Activated naive CD4-positive, alpha-beta T cell treated with anti-CD3 and anti-CD28 coated beads for 36 hours (primary cell): ENCODE measurements at regions not wholly inside any gene's neighbourhood (a gene's known extent, or its start where the extent isn't known, plus 50 kb on each side); places are given as distances from the start of the nearest gene placed in this dataset.
"Not testable (repeated sequence)": the region's sequence is repeated elsewhere in the genome, so short reads cannot be mapped to it uniquely, and the experiment has no call there.

Source experiments
- CTCF ChIA-PET: fragments of 350-600 bp; sonication (Branson Sonifier 250); formaldehyde crosslinking; loops from one replicate; lab custom pipeline; 2021; ENCODE audit warnings: antibody characterized with exemption; lab: Charles Lee
- DNase-seq: peaks from one replicate; pipeline ENCODE4 v3.0.0-alpha.2; 2020
- H3K27ac Mint-ChIP-seq: one replicate; pipeline ENCODE4 v1.8.0; 2021; ENCODE audit warnings: mild to moderate bottlenecking, mixed read lengths
- H3K27me3 Mint-ChIP-seq: one replicate; pipeline ENCODE4 v1.8.0; 2021; ENCODE audit warnings: low read depth, mixed read lengths
- H3K36me3 Mint-ChIP-seq: one replicate; pipeline ENCODE4 v1.8.0; 2021; ENCODE audit warnings: low read depth, mixed read lengths
- H3K4me1 Mint-ChIP-seq: one replicate; pipeline ENCODE4 v1.8.0; 2021; ENCODE audit warnings: low read depth, mixed read lengths
- H3K4me3 Mint-ChIP-seq: one replicate; pipeline ENCODE4 v1.8.0; 2021; ENCODE audit warnings: mild to moderate bottlenecking, moderate library complexity, mixed read lengths
- H3K9me3 Mint-ChIP-seq: one replicate; pipeline ENCODE4 v1.8.0; 2021; ENCODE audit warnings: mixed read lengths
- intact Hi-C: fragments of 100-400 bp; cut with micrococcal nuclease; formaldehyde crosslinking; loops from one replicate; pipeline ENCODE4 v1.15.1; 2023

DNA sequence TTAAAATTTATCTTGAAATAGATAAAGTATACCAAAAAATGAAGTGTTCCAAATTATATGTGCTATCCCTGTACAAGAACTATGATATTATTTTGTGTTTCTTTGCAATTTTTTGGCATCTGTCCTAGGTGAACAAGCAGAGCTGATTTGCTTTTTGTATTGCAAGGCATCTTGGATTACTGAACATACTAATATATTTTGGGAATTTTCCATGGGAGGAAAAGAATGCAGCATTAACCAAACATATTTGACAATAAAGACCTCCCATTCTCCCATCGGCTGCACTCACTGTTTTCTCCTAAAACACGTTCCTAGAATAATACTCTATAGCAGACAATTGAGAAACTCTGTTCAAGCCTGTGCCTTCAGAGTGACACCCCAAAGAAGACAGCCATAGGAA lies 265.1 kb upstream of the ALCAM start:
- Mint-ChIP-seq H3K4me3 (no peak overlapping the region), H3K27me3 (no peaks in the 10 kb centered on the region), H3K4me1 (no peaks in the 10 kb centered on the region), H3K27ac (no peak overlapping the region), H3K9me3 (no peaks in the 10 kb centered on the region), H3K36me3 (no peaks in the 10 kb centered on the region)
- CTCF ChIA-PET, result no interaction called here
- intact Hi-C loops, result no loop called here
- DNase-seq, result no peak

DNA sequence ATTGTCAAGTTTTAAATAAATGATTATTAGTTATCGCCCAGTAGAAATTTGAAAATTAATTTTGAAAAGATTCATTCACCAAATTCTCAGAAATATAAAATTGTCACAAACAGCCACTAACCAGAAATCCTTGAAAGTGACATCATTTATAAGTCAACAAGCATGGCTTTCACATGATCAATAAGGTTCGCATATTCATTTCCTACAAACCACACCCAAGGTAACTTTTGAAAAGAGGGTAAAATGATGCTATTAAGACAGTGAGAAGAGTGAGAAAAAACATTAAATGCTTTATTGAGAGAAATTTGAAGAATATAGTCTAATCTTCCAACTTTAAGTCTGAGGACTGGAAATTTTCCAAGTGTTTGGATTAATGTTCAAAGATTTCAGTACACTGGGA lies 263.6 kb upstream of the ALCAM start:
- CTCF ChIA-PET, result no interaction called here
- H3K36me3 Mint-ChIP-seq, result no peaks in the 10 kb centered on the region
- H3K4me1 Mint-ChIP-seq, result no peaks in the 10 kb centered on the region
- no peaks in the 10 kb centered on the region for H3K9me3 Mint-ChIP-seq
- intact Hi-C loops, result no loop called here
- H3K27ac Mint-ChIP-seq, result no peak overlapping the region
- H3K27me3 Mint-ChIP-seq, result no peaks in the 10 kb centered on the region
- no peak for DNase-seq
- no peak overlapping the region for H3K4me3 Mint-ChIP-seq

DNA sequence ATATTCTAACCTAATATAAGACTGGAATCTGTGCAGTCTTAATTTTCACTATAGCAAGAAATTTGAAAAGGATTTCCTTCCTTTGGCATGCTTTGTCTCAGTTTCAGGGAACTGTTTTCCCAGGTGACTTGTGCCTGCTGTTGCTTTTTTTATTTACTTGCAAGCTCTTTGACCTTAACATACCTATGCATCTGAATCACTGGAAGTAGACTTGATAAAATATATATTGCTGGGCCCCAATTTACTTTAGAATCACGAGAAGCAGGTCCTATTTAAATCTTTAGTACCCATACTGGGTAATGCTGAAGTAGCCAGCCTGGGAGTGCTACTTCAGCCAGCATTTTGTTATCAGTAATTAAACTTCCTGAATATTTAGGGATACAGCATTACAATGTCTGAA lies 257.9 kb upstream of the ALCAM start:
- no peak overlapping the region for H3K4me3 Mint-ChIP-seq
- no peaks in the 10 kb centered on the region for H3K4me1 Mint-ChIP-seq
- H3K36me3 Mint-ChIP-seq, result peaks cover 2% of the 10 kb centered on the region
- no peak overlapping the region for H3K27ac Mint-ChIP-seq
- no peaks in the 10 kb centered on the region for H3K27me3 Mint-ChIP-seq
- peaks cover 13% of the 10 kb centered on the region for H3K9me3 Mint-ChIP-seq
- CTCF ChIA-PET, result no interaction called here
- intact Hi-C loops, result no loop called here
- DNase-seq, result no peak

DNA sequence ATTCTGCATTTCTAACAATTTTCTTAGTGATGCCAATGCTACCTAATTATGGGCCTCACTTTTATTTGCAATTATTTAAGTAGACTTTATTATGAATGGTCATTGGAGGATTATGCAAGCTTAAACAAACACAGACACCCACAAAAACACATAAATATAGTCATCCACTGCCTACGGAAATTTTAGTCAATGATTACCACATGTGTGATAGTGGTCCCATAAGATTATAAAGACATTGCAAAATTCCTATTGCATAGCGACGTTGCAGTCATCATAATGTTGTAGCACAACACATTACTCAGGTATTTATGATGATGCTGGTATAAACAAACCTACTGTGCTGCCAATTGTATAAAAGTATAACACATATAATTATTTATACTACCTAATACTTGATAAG lies 247.8 kb upstream of the ALCAM start:
- Mint-ChIP-seq H3K4me3 (no peak overlapping the region), H3K36me3 (no peaks in the 10 kb centered on the region), H3K9me3 (peaks cover 4% of the 10 kb centered on the region), H3K27ac (no peak overlapping the region), H3K4me1 (no peaks in the 10 kb centered on the region), H3K27me3 (no peaks in the 10 kb centered on the region)
- intact Hi-C loops, result loop anchor here (5.0 kb wide), 1 partner anchor 1323 kb away; no protein-coding TSS in a partner anchor
- DNase-seq, result no peak
- CTCF ChIA-PET, result no interaction called here

DNA sequence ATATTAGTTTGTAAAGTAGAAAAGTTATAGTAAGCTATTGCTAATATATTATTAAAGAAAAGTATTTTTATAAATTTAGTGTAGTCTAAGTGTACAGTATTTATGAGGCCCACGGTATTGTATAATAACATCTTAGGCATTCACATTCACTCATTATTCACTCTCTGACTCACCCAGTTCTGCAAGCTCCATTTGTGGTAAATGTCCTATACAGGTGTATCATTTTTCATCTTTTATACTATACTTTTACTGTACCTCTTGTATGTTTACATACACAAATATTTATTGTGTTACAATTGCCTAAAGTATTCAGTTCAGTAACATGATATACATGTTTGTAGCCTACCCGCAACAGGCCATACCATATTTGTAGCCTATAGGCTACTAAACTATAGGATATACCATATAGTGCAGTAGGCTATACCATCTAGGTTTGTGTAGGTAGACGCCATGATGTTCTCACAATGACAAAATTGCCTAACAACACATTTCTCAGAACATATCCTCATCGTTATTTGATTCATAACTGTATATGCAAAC lies 246.8 kb upstream of the ALCAM start:
- Mint-ChIP-seq H3K4me1 (no peaks in the 10 kb centered on the region), H3K36me3 (no peaks in the 10 kb centered on the region), H3K27ac (no peak overlapping the region), H3K27me3 (no peaks in the 10 kb centered on the region), H3K9me3 (peaks cover 4% of the 10 kb centered on the region), H3K4me3 (no peak overlapping the region)
- DNase-seq, result no peak
- CTCF ChIA-PET, result no interaction called here
- intact Hi-C loops, result loop anchor here (5.0 kb wide), 1 partner anchor 1322 kb away; no protein-coding TSS in a partner anchor

DNA sequence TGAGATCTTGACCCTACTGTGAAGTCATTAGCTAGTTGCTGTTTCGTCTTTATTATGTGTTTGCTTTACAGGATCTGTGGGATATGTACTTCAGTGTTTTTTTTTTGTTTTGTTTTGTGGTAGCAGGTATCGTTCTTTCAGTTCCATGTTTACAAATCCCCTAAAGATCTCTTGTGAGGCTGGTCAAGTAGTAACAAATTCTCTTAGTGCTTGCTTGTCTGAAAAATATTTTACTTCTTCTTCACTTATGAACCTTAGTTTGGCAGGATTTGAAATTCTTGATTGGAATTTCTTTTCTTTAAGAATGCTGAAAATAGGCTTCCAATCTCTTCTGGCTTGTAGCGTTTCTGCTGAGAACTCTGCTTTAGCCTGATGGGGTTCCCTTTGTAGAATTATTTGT lies 235.8 kb upstream of the ALCAM start:
- CTCF ChIA-PET, result no interaction called here
- peaks cover 13% of the 10 kb centered on the region for H3K9me3 Mint-ChIP-seq
- no peaks in the 10 kb centered on the region for H3K4me1 Mint-ChIP-seq
- DNase-seq, result no peak
- intact Hi-C loops, result no loop called here
- no peak overlapping the region for H3K27ac Mint-ChIP-seq
- H3K36me3 Mint-ChIP-seq, result no peaks in the 10 kb centered on the region
- H3K27me3 Mint-ChIP-seq, result no peaks in the 10 kb centered on the region
- H3K4me3 Mint-ChIP-seq, result no peak overlapping the region

DNA sequence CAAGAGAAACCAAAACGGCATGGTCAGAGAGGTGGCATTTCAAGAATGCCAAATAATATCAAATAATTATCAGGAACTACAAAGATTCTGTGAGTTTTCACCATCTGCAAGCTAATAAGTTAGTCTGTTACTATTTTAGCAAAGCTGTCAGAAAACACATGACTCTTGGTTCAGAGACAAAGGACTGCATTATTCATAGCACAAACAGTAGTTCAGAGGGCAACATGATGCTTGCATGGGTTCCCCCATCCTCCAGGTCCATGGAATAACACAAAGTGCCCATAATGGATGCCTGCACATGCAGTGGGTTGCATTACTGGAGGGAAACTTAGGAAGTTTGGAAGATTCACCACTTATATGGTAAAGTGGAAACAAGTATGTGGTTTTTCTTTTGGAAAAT lies 228.8 kb upstream of the ALCAM start:
- Mint-ChIP-seq H3K36me3 (no peaks in the 10 kb centered on the region), H3K4me1 (no peaks in the 10 kb centered on the region), H3K9me3 (peaks cover 1% of the 10 kb centered on the region), H3K4me3 (no peak overlapping the region), H3K27ac (no peak overlapping the region), H3K27me3 (peaks cover 1% of the 10 kb centered on the region)
- no peak for DNase-seq
- CTCF ChIA-PET, result no interaction called here
- intact Hi-C loops, result no loop called here

DNA sequence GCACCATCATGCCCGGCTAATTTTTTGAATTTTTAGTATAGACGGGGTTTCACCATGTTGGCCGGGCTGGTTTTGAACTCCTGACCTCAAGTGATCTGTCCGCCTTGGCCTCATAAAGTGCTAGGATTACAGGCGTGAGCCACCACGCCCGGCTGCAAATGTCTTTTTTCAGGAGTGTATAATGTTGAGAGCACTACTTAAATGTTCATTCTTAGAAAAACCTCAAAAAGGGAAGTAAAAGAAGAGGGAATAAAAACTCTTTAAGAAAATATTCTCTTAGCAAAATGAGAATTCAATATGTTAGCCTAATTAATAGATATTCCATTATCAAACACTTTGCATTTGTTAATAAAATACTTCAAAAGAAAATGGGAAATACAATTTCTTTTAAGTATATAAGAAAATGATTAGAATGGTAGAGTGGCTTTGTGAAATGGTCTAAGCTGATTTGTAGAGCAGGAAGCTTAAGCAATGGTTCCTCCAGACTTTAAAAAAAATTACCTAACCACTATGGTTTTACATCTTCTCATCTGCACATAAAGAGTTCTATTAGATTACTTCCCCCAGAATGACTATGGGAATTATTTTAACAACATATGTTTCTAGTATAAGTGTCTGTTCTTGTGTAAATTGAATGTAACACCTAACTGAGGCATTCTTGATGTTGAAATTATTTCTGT lies 226.7 kb upstream of the ALCAM start:
- intact Hi-C loops, result no loop called here
- H3K4me3 Mint-ChIP-seq, result no peak overlapping the region

DNA sequence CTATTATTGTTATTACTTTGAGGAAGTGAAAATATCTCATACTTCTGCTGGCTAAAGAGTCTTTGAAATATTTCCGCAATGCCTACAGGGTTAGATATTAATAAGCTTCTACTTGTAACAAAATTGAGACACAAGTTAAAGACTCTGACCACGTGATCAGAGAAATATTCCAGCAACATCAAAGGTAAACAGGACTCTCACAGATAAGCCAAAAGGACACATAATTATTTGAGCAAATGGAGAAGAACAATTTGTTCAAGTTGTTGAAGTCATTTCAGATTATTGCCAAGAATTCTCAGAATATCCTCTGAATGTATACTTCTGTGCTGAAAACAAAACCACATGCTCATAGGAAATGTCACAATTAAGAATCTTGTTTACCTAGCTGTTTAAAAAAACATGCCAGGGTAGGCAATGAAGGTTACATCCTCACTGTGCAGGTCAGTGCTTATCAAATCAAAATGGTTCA lies 225.8 kb upstream of the ALCAM start:
- no peak for DNase-seq
- intact Hi-C loops, result no loop called here
- Mint-ChIP-seq H3K36me3 (no peaks in the 10 kb centered on the region), H3K4me3 (no peak overlapping the region), H3K27me3 (peaks cover 1% of the 10 kb centered on the region), H3K4me1 (no peaks in the 10 kb centered on the region), H3K9me3 (peaks cover 1% of the 10 kb centered on the region), H3K27ac (no peak overlapping the region)
- CTCF ChIA-PET, result interaction anchor here (0.7 kb wide), 1 partner anchor 41 kb away, joined by 4 read pairs; no protein-coding TSS in a partner anchor

More for the DNA sequence above, 226.7 kb upstream of the ALCAM start:
- no peak overlapping the region for H3K27ac Mint-ChIP-seq
- H3K36me3 Mint-ChIP-seq, result no peaks in the 10 kb centered on the region
- no peaks in the 10 kb centered on the region for H3K4me1 Mint-ChIP-seq
- peaks cover 1% of the 10 kb centered on the region for H3K9me3 Mint-ChIP-seq
- no peak for DNase-seq
- CTCF ChIA-PET, result no interaction called here
- peaks cover 1% of the 10 kb centered on the region for H3K27me3 Mint-ChIP-seq

DNA sequence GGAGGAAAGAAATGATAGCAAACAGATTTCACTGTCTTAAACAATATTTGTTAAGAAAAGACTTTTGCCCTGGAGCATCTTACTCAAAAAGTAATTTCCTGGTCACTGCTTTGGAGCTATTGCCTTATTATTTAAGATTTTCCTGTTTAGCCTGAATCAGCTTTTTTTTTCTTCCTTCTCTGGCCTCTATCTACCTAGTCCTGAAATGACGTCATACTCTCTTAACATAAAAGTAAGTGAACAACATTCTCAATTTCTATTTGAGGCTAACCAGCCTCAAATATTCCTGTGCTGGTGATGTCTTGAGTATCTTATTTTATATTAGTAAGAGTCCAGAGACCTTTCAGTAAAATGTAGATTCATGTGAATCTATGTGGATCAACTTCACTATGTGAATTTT lies 221.9 kb upstream of the ALCAM start:
- H3K27ac Mint-ChIP-seq, result no peak overlapping the region
- CTCF ChIA-PET, result interaction anchor here (0.6 kb wide), 1 partner anchor 185 kb away, joined by 3 read pairs; no protein-coding TSS in a partner anchor
- peaks cover 4% of the 10 kb centered on the region for H3K27me3 Mint-ChIP-seq
- no peaks in the 10 kb centered on the region for H3K36me3 Mint-ChIP-seq
- no peak for DNase-seq
- H3K9me3 Mint-ChIP-seq, result no peaks in the 10 kb centered on the region
- no peak overlapping the region for H3K4me3 Mint-ChIP-seq
- no peaks in the 10 kb centered on the region for H3K4me1 Mint-ChIP-seq
- intact Hi-C loops, result no loop called here

DNA sequence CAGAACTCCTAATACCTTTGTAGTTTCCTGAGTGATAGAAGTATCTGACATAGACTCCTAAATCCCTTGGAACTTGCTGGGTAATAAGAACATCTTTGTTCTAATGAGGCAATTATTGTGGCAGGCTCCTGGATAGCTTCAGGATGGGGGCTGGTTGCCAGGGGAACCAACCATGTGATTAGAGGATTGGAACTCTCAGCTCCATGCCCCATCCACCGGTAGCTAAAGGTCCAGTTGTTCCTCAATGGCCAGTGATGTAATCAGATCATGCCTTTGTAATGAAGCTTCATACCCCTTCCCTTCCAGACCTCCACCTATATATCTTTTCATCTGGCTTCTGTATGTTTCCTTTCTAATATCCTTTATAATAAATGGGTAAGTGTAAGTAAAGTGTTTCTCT lies 221.2 kb upstream of the ALCAM start:
- peaks cover 4% of the 10 kb centered on the region for H3K27me3 Mint-ChIP-seq
- DNase-seq, result no peak
- H3K4me1 Mint-ChIP-seq, result no peaks in the 10 kb centered on the region
- H3K4me3 Mint-ChIP-seq, result no peak overlapping the region
- intact Hi-C loops, result no loop called here
- H3K36me3 Mint-ChIP-seq, result no peaks in the 10 kb centered on the region
- H3K27ac Mint-ChIP-seq, result no peak overlapping the region
- CTCF ChIA-PET, result no interaction called here
- no peaks in the 10 kb centered on the region for H3K9me3 Mint-ChIP-seq

DNA sequence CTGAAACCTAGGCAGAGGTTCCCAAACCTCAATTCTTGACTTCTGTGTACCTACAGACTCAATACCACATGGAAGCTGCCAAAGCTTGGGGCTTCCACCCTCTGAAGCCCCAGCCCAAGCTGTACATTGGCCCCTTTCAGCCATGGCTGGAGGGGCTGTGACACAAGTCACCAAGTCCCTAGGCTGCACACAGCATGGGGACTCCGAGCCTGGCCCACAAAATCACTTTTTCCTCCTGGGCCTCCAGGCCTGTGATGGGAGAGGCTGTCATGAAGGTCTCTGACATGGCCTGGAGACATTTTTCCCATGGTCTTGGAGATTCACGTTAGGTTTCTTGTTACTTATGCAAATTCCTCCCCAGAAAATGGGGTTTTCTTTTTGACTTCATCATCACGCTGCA lies 217.5 kb upstream of the ALCAM start:
- CTCF ChIA-PET, H3K27ac Mint-ChIP-seq, H3K36me3 Mint-ChIP-seq, H3K27me3 Mint-ChIP-seq, intact Hi-C loops, H3K4me3 Mint-ChIP-seq, H3K4me1 Mint-ChIP-seq, H3K9me3 Mint-ChIP-seq, DNase-seq: not testable (repeated sequence)

DNA sequence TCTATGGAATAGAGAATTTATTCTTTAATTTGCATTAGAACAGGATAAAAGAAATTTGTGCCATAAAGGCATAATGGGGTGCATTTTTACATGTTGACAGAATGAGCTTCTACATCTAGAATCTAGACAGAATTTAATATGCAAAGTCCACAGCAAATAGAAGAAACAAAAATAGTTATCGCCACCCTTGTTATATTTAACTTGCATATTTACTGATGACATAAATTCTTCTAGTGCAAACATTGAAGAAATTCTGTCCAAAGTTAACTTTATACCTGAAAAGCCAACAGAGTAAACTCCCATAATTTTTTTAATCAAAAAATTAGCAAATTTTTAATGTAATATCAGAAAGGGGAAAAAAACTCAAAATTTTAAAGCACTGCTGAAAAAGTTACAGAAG lies 213.7 kb upstream of the ALCAM start:
- DNase-seq, result no peak
- Mint-ChIP-seq H3K9me3 (no peaks in the 10 kb centered on the region), H3K27me3 (peaks cover 3% of the 10 kb centered on the region), H3K4me3 (no peak overlapping the region), H3K4me1 (no peaks in the 10 kb centered on the region), H3K36me3 (no peaks in the 10 kb centered on the region), H3K27ac (no peak overlapping the region)
- intact Hi-C loops, result no loop called here
- CTCF ChIA-PET, result no interaction called here
